PFSK-1 (cell line): ENCODE measurements at regions not wholly inside any gene's neighbourhood (a gene's known extent, or its start where the extent isn't known, plus 50 kb on each side); places are given as distances from the start of the nearest gene placed in this dataset.

Experiments
- FOXP2 ChIP-seq: optimal IDR thresholded peaks from 2 replicates; pipeline ENCODE3; 2011; ENCODE audit warnings: borderline replicate concordance, control low read depth, inconsistent platforms; ENCODE audit not compliant: insufficient read depth; ENCODE audit errors: extremely low read length, extremely low read depth
- POLR2AphosphoS5 ChIP-seq: IDR thresholded peaks from 2 replicates; pipeline ENCODE4 v1.6.1; 2012; ENCODE audit warnings: low read depth, mild to moderate bottlenecking, control low read depth, low read length, moderate library complexity
- SIN3A ChIP-seq: IDR thresholded peaks from 2 replicates; pipeline ENCODE4 v1.6.1; 2012; ENCODE audit warnings: mild to moderate bottlenecking, low read length, moderate library complexity, borderline replicate concordance; ENCODE audit not compliant: insufficient read depth
- TAF1 ChIP-seq: IDR thresholded peaks from 2 replicates; pipeline ENCODE4 v1.6.1; 2012; ENCODE audit warnings: low read length, control low read depth, borderline replicate concordance; ENCODE audit not compliant: insufficient read depth
- TF ChIP-seq, protein P1 (sequence below), 2 experiments: IDR thresholded peaks; 2 replicates each; pipeline versions ENCODE4 v1.6.1 to v1.8.0; 2011 to 2012; ENCODE audit warnings: low read depth in 2 of 2, low read length in 2 of 2, control low read depth in 1 of 2, inconsistent platforms in 1 of 2, mild to moderate bottlenecking in 1 of 2, moderate library complexity in 1 of 2; ENCODE audit not compliant: insufficient read depth in 1 of 2

DNA sequence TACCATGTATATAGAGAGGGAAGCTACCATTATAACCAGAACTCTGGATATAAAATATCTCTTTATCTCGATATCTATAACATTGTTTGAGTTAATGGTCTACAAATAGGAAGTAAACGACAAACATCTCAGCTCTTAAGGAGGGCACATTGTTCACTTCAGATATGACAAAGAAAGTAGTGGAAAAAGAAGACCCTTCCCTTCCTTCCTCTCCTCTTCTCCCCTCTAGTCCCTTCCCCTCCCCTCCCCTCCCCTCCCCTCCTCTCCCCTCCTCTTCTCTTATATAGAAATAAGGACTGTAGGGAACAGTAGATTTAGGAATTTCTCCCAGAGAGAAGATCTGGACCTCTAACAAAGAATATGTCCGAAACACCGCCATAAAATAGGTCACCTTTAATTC is 1731.9 kb upstream of the CDH9 start:
- TF ChIP-seq SIN3A (no peak), POLR2AphosphoS5 (no peak), TAF1 (no peak), FOXP2 (no peak)
- TF ChIP-seq, protein P1, sequence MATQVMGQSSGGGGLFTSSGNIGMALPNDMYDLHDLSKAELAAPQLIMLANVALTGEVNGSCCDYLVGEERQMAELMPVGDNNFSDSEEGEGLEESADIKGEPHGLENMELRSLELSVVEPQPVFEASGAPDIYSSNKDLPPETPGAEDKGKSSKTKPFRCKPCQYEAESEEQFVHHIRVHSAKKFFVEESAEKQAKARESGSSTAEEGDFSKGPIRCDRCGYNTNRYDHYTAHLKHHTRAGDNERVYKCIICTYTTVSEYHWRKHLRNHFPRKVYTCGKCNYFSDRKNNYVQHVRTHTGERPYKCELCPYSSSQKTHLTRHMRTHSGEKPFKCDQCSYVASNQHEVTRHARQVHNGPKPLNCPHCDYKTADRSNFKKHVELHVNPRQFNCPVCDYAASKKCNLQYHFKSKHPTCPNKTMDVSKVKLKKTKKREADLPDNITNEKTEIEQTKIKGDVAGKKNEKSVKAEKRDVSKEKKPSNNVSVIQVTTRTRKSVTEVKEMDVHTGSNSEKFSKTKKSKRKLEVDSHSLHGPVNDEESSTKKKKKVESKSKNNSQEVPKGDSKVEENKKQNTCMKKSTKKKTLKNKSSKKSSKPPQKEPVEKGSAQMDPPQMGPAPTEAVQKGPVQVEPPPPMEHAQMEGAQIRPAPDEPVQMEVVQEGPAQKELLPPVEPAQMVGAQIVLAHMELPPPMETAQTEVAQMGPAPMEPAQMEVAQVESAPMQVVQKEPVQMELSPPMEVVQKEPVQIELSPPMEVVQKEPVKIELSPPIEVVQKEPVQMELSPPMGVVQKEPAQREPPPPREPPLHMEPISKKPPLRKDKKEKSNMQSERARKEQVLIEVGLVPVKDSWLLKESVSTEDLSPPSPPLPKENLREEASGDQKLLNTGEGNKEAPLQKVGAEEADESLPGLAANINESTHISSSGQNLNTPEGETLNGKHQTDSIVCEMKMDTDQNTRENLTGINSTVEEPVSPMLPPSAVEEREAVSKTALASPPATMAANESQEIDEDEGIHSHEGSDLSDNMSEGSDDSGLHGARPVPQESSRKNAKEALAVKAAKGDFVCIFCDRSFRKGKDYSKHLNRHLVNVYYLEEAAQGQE (IDR thresholded peaks at IDR 0.05; ENCODE audit: insufficient read depth in 1 of 2, low read depth in 2 of 2, low read length in 2 of 2) = no peak

DNA sequence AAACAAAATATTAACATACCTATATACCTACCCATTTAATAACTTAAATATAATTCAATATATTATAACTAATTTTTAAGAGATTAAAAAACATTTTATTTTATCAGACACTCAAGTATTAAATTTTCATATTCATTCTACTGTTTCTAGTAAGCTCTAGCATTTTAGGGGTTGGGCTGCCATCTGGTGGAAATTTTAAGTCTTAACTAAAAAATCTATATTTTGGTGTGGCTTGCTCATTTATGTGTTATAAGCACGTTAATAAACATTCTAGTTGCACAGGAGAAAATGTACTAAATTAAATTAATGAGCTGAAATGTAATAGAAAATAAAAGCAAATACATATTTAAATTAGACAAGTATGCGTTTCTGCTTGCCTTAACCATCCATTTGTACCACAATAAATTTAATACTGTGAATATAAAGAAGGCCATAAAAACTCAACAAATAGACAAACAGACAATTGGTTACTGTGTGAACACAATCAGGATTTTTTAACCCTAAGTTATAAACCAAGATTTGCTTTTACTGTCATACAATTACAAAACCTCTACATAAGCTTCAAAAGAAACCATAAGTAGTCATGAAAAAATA is 1728.3 kb upstream of the CDH9 start:
- TF ChIP-seq, protein P1 (IDR thresholded peaks at IDR 0.05; ENCODE audit: insufficient read depth in 1 of 2, low read depth in 2 of 2, low read length in 2 of 2) = no peak
- no peak for TF ChIP-seq FOXP2
- no peak for TF ChIP-seq SIN3A
- TF ChIP-seq POLR2AphosphoS5 = no peak
- TF ChIP-seq TAF1 = no peak

DNA sequence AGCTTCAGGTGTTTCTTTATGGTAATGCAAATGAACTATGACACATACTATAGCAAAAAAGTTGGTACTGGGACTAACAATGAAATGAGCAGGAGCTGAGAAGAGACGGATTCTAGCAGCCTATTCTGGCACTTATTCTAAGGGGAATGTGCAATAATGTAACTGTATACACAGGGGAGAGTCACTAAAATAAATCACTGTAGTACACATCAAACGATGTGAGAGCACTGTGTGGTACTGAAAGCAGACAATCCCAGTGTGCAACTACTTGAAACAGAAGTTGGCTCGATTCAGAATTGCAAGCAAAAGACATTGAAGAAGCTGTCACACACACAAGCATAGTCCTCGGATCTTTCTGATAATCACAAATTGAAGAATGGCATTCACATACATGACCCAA is 1713.0 kb upstream of the CDH9 start:
- TF ChIP-seq FOXP2 (no peak), SIN3A (no peak), POLR2AphosphoS5 (no peak), TAF1 (no peak)
- TF ChIP-seq, protein P1 (IDR thresholded peaks at IDR 0.05; ENCODE audit: insufficient read depth in 1 of 2, low read depth in 2 of 2, low read length in 2 of 2) = no peak

DNA sequence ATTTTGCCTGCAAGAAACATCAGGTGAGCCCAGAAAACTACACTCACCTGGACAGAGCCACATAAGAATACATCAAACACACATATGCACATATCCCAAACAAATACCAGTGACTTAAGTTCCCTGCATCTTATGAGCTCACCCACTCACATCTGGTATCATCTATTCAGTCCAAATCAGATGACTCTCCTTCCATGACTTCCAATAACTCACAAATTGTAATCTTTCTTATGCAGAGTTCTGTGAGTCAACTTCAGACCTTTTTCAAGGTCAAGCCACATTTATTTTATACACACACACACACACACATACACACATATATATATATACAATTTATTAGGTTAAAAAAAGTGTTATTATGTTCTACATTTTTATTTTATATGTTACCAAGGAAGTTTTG is 1711.9 kb upstream of the CDH9 start:
- TF ChIP-seq FOXP2 (no peak), POLR2AphosphoS5 (no peak), SIN3A (no peak), TAF1 (no peak)
- TF ChIP-seq, protein P1 (IDR thresholded peaks at IDR 0.05; ENCODE audit: insufficient read depth in 1 of 2, low read depth in 2 of 2, low read length in 2 of 2) = no peak

DNA sequence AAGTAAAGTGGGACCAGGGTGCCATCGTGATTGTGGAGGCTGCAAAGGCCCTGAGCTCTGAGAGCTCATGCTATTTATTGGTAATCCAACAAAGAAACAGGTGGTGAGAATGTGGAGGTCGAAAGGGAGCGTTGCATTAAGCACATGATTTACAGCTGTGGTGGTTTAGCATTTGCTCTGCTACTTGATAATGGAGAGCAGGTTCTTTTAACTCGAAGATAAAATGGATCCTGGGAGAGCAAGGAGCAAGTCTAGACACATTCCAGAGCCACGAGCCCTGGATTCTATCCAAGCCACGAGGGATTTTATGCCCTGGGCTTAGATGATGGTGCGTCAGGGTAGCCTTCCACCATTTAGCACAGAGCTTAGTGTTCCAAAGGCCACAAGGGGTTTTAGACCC is 1710.1 kb upstream of the CDH9 start:
- TF ChIP-seq FOXP2 = no peak
- TF ChIP-seq POLR2AphosphoS5 = no peak
- TF ChIP-seq TAF1 = no peak
- TF ChIP-seq SIN3A = no peak
- TF ChIP-seq, protein P1 (IDR thresholded peaks at IDR 0.05; ENCODE audit: insufficient read depth in 1 of 2, low read depth in 2 of 2, low read length in 2 of 2) = no peak
